HG03565 (cell line): ENCODE measurements at regions not wholly inside any gene's neighbourhood (a gene's known extent, or its start where the extent isn't known, plus 50 kb on each side); places are given as distances from the start of the nearest gene placed in this dataset.

Source experiments
- ATAC-seq: cut with Tn5 transposase; IDR thresholded peaks from one replicate; pipeline ENCODE4 v1.9.1; 2021; ENCODE audit warnings: mild to moderate bottlenecking, moderate library complexity; ENCODE audit not compliant: unreplicated experiment

DNA sequence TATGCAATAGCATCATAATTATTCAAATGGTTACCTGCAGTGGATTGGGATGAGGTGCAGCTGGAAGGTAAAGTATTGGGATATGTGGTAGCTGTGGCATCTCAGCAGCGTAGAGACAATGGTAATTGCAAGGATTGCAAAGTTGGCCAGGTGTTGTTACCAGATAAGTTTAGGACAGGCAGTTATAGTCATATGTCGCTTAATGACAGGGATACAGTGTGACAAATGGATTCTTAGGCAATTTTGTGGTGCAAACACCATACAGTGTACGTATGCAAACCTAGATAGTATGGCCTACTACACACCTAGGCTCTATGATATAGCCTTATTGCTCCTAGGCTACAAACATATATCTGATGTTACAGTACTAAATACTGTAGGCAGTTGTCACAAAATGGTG lies 163.5 kb upstream of the LYZL2 start:
- no peak for ATAC-seq

DNA sequence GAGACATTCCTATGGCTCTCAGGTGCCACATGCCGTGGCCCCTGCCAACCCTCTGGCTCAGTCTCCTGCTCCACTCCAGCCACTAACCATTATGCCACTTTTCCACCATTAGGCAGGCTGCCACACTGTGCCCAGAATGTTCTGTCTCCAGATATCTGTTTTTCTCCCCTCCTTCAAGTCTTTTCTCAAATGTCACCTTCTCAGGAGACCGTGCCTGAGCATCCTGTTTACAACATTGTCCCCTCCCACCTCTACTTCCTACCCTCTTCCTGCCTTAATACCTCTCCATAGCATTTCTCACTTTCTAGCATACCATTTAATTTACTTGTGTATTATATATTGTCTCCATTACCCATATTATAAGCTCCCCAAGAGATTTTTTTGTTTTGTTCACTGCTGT lies 162.5 kb upstream of the LYZL2 start:
- ATAC-seq, result no peak

DNA sequence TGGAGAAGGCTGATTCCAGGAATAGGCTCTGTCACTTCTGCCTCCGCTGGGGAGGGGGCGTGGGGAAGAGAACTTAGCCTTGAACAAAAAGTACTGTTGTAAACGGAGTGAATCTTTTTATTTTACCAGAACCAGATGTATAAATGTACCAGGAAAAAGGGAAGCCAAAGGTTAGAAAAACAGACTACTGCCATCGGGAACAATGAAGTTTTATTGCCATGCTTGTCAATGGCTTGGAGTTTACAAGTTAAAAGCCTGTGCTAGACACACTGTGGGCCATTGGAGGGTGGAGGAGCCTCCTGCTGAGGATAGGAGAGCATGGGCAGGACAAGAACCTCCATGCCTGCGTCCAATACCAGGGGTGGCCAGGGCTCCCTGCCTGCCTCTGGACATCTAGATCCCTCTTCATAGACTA lies 161.7 kb upstream of the LYZL2 start:
- no peak for ATAC-seq

DNA sequence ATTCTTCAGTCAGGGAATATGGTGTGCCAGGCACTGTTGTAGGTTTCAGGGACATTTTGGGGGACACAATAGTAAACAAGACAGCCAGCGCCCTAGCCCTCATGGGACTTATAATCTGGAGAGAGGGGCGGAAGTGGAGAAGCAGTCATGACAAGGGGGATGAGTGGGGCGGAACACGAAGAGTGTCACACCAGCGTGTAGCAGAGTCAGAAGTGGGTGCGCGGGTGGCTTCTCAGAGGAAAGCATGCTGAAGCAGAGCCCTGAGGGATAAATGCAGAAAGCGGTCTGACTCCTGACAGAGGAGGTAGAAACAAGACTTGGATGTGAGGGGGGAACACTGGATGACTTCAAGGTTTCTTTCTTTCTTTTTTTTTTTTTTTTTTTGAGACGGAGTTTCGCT lies 160.3 kb upstream of the LYZL2 start:
- ATAC-seq, result no peak

DNA sequence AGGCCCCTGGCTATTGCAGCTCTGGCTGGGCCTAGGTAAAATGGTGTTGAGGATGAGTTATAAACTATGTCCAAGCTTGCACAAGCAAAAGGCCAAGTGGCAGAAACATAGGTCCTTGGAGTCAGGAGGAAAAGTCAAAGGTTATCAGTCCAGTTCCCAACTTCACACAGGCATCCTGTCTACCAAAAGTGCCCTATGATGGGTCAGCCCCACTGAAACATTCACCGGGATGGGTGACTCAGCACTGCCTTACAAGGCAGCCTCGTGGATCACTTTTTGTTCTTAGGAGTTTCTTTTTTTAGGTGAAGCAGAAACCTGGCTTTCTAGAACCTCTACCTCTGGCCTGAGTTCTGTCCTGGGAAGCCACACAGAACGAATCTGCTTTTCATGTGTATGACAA lies 158.8 kb upstream of the LYZL2 start:
- ATAC-seq, result no peak

DNA sequence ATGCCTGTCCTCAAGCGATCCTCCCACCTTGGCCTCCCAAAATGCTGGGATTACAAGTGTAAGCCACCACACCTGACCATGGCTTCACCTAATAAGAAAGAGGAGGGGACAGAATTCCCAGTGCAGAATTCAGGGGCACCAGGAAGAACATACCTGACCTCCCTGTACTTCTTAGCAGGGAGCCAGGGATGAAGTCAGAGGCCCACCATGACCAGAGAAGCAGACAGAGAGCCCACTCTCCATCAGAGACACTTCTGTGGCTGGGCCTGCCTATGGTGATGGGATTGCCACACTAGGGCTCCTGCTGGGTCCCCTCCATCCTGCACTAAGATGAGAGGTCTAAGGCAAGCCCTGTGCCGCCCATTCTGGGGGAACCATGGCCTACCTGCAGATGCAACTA lies 157.4 kb upstream of the LYZL2 start:
- ATAC-seq, result no peak

DNA sequence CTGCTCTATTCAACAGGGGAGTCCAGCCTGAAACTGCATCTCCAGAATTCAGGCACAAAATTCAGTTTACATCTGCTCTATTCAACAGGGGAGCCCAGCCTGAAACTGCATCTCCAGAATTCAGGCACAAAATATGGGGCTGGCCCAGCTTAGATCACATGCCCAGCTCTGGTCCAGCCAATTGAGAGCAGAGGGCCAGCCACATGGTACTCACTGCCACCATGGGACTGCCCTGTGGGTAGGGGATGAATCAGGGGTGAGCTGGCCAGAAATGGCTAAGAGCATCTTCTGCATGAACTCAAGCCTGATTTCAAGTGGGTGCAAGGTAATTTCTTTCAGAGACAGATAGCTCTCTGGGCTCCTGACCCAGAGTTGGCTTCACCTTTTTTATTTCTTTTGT lies 156.6 kb upstream of the LYZL2 start:
- no peak for ATAC-seq

DNA sequence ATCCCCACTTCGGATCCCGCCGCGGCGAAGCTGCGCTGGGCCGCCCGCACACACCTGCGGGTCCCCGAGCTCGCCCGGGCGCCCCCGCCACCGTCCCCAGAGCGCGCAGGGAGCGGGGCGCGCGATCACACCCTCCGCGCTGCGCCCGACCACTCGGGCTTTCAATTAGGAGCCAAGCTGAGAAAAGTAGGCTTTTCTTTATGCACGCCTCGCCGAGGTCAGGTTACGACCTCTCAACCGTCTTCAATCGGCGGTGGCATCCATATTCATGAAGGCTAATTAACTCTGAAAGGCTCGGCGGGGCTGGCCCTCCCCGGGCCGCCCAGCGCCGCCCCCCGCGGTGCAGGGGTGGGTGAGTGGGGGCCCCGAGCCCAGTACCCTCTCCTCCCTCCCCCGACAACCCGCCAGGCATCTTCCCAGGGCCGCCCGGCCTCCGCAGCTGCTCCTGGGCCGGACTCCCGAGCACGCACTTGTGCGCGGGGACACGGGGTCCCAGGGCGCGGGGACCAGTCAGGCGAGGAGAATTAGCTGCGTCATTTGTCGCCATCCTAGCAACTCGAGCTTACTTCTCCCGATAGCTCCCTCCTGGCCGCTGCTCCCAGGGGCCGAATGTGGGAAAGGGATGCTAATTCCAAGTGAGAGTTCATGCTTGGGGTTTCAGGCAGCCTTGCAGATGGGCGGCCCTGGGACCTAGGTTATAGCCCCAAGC lies 155.5 kb upstream of the LYZL2 start:
- no peak for ATAC-seq

DNA sequence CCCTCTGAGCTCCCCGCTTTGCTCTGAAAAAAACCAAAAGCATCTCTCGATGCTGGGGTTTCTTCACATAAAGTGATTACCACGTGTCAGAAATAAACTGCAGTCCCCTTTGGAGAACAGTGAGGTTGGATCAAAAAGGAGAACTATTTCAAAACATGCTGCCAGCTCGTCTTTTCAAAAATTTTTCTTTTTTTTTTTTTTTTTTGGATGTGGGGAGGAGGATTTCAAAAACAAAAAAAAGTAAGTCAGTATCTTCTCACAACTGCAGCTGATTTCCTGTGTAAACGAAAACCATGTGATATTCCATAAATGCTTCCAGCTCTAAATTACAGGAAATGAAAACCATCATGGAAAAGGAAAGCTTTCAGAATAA lies 155.0 kb upstream of the LYZL2 start:
- ATAC-seq, result no peak

DNA sequence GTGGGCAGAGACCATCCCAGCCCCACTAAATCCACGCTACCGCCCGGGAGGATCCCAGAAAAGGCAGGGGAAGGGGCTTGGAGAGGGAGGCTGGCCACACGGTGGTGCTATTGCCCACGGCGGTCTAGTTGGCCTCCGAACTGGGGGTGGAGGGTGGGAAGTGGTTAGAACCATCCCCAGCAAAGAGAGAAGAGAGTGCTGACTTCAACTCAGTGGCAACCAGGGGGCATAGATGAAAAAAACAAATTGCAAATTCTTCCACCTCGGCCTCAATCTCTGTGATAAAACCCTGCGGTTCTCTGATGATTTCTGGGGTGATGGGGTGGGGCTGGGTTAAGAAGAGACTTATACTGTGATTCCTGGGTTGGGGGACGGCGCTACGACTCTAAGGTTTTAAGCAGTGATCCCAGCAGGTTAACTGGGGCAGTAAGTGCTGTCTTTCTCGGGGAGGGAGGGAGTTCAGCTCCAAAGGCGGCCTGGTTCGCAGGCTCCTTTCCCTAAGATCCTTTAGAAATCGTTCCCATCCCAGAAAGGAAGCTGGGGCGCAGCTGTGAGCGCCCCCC lies 154.5 kb upstream of the LYZL2 start:
- ATAC-seq, result no peak

DNA sequence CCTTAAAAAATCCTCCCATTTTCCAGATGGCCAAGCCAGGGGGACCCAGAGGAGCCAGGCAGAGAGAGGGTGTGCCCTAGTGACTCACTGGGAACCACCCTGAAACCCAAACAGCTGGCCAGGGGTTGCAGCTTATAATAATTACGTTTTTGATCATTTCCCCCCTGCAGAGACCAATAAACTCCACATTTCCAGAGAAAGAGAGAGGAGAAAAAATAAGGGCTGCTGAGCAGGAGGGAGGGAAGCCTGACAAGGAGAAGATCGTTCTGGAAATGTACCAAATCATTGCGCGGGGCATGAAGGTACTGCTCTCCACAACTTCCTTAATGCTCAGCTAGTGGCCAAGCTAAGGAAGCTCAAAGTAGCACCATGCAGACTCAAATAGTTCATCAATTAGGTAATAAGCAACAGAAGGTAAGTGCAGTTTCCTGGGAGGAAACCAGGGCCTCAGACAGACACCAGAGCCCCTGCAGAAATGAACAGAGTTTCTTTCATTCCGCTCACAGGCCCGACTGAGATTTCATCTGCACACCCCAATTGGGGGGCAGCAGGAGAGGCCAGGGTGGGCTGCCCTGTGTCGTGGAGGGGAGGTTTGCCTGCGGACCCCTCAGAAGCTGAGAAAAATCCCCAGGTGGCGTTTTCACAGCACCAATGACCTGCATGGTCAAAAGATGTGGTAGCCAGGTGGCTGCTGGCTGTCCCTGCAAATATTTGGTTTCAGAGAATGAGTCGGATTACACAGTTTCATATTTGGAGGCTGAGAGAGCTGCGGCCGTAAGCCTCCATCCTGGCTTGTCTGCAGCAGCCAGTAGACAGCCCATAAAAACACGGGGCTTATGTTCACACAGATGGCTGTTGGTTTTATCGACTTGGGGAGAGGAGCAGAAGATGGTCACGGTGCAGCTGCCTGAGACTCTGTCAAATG lies 153.2 kb upstream of the LYZL2 start:
- peak; percentile 65 for ATAC-seq

DNA sequence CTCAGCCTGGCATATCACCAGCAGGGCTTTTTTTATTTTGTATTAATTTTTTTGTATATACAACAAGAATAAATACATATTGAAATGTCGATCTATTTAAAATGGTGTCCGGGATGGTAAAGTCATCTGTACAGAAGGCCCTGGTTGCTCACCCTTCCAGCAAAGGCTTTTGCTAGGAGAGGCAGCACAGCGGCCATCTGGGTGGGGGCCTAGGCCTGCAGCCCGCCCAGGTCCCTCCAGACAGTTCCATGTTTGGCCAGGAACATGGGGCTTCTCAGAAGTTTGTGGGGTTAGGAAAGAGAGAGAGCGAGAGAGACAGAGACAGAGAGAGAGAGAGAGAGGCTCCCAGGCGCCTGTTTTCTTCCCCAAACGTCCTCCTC lies 152.6 kb upstream of the LYZL2 start:
- ATAC-seq, result no peak

DNA sequence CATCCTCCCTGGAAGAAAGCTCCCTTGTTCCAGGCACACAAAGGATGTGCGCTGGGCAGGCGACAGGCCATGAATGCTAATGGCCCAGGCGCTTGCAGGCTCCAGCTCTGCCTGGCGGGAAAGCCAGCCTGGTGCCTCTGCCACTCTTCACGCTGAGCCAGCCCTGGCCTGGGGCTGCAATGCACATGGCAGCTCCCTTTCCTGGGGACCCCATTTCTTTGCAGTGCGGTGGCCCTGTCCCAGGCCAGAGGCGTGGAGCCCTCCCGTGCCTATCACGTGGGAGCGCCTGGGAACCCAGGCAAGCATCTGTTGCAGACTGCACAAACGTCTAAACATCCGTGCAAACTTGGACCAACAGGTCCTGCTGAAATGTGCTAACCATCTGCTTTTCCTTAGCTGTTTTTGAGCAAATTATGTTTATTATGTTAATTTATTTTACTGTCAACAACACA lies 152.1 kb upstream of the LYZL2 start:
- no peak for ATAC-seq

DNA sequence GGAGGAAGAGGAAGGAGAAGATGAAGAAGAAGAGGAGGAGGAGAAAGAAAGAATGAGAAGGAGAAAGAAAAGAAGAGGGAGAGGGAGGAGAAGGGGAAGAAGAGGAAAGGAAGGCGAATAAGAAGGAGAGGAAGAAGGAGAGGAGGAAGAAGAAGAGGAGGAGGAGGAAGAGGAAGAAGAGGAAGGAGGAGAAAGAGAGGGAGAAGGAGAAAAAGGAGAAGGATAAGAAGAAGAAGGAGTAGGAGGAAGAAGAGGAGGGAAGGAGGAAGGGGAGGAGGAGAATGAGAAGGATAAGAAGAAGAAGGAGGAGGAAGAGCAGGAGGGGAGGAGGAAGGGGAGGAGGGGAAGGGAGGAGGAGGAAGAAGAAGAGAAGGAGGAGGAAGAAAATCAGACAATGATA lies 149.2 kb upstream of the LYZL2 start:
- no peak for ATAC-seq

DNA sequence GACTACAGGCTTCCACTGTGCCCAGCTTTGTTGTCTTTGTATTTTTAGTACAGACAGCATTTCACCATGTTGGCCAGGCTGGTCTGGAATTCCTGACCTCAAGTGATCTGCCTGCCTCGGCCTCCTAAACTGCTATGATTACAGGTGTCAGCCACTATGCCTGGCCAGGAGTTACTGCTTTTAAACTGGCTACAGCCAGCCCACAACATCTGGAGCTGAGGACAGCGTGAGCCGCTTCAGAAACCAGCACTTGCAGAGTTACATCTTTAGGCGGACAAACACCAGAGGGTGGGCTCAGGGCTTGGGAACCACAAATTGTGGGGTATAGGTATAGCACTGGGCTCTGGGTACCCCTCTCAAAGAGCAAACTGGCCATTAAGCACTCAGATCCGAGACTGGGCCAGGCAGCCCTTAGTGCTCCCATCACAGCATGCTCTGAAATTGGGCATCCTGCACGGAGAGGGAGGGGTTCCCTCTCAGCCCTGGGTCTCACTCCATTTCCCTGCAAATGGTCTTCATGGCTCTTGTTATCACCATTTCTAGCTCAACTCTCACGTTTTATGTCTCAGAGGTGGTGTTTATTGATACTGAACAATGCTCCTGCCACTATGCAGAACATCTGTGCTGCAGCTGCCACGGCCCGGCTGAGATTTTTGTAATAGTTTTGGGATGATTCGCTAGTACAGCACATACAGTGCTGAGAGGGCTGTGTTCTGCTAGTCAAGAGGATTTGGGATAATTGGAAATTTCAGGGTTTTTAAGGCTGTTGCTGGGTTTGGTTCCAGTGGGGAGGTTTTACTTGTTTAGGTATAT lies 146.4 kb upstream of the LYZL2 start:
- ATAC-seq, result no peak

DNA sequence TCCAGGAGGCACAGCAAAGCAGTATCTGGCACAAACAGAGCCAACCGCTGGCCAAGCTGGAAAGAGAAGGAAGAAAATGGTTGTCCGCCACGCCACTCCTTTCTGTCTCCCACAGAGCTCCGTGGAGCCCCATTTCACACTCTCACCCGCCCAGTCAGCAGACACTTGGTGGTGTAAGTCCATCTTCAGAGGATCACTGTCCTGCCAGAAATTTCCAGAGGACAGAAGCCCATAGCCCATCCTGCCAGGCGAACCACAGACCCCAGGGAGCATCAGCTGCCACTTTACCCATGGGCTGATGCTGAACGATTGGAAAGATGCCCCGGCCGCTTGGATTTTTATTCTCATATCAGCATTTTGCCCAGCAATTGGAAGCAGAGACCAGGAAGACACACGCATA lies 144.7 kb upstream of the LYZL2 start:
- ATAC-seq, result no peak

DNA sequence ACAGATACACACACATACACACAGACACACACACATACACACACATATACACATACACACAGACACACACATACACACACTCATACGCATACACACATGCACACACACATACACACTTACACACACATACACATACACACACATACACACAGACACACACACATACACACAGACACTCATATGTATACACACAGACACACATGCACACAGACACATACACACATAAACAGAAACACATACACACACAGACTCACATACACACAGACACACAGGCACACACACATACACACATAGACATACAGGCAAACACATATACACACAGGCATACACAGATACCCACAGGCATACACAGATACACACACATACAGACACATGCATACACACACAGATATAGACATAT lies 143.9 kb upstream of the LYZL2 start:
- ATAC-seq, result no peak

DNA sequence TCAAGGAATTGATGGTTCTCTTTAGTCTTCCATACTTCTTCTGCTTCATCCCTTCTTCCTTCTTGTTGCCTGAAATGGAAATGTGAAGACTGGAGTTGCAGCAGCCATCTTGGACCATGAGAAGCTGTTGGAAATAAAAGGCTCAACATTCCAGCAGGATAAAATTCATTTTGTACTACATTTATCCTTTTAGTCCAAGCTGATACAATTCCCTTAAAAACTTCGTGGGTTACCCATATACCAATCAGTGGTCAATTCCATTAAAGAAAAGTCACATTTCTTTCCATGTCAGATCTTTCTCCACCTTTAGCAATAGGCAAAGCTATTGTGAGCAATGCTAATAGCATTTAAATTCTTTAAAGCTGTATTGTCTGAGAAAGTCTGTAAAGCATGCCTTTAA lies 141.3 kb upstream of the LYZL2 start:
- ATAC-seq, result no peak

DNA sequence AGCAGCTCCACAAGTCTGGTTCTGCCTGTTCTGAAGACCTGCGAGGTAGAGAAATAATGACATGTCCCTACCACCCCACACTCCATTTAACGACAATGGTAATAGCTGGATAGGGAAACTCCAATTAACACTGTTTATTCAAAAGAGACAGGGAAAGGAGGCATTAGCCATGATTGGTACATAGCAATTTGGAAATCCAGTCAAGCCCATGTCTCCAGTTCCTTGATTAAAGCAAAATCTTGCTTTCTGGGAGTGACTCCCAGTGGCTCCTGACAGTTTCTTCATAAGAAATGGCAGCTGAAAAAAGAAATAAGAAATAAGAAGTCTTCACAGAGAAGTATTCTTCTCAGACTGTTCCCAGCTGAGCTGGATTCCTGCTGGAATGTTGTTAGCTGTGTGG lies 140.7 kb upstream of the LYZL2 start:
- no peak for ATAC-seq

DNA sequence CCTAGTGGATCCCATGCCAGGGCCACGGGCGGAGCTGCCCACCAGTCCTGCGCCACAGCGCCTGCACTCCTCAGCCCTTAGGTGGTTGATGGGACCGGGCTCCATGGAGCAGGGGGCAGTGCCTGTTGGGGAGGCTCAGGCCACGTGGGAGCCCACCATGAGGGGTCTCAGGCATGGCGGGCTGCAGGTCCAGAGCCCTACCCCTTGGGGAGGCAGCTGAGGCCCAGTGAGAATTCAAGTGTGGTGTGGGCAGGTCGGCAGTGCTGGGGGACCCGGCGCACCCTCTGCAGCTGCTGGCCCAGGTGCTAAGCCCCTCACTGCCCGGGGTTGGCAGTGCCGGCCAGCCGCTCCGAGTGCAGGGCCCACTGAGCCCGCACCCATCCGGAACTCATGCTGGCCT lies 139.8 kb upstream of the LYZL2 start:
- no peak for ATAC-seq

DNA sequence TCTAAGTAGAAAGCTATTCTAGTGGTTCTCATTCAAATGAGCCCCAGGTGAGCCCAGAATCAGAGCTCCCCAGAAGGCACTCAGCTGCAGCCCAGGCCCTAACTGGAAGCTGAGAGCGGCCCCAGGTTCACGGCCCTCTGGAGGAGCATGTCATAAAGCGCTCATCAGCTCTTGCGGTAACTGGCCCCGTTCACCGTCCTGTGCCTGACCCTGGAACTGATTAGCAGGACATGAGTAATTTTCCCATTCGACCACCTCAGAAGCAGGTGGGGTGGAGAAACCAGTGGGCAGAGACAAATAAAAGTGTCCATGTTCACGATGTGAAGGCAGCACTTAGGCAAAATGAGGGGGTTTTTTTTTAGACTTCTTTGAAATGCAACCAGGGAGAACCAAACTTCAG lies 136.1 kb upstream of the LYZL2 start:
- ATAC-seq, result no peak
